Stromal cell of bone marrow (primary cell): ENCODE measurements at regions not wholly inside any gene's neighbourhood (a gene's known extent, or its start where the extent isn't known, plus 50 kb on each side); places are given as distances from the start of the nearest gene placed in this dataset.

Source experiments
- DNase-seq: peaks from one replicate; pipeline ENCODE4 v3.0.0-alpha.2; 2012; ENCODE audit warnings: low read depth

- DNase-seq, result no peak
These were observed 205.7 kb upstream of the PUM3 start for GRCh38 chr9:3049636-3050035.

- DNase-seq, result no peak
These were observed 204.0 kb upstream of the PUM3 start for GRCh38 chr9:3047912-3048311.

GRCh38 chr9:3045153-3045552, 201.3 kb upstream of the PUM3 start:
- DNase-seq, result no peak

- DNase-seq, result no peak
These were observed 199.5 kb upstream of the PUM3 start for GRCh38 chr9:3043369-3043768.

- DNase-seq, result peak; percentile 3
These were observed 196.9 kb upstream of the PUM3 start for GRCh38 chr9:3040761-3041160.

- DNase-seq, result no peak
These were observed 192.4 kb upstream of the PUM3 start for GRCh38 chr9:3036333-3036700.

GRCh38 chr9:3035579-3036332, 191.9 kb upstream of the PUM3 start:
- DNase-seq, result no peak

- DNase-seq, result no peak
These were observed 189.0 kb upstream of the PUM3 start for GRCh38 chr9:3032898-3033297.

- no peak for DNase-seq
These were observed 184.6 kb upstream of the PUM3 start for GRCh38 chr9:3028535-3028934.

GRCh38 chr9:3027210-3027609, 183.3 kb upstream of the PUM3 start:
- no peak for DNase-seq

- no peak for DNase-seq
These were observed 179.6 kb upstream of the PUM3 start for GRCh38 chr9:3023449-3023848.

- no peak for DNase-seq
These were observed 174.9 kb upstream of the PUM3 start for GRCh38 chr9:3018691-3019230.

- DNase-seq, result no peak
These were observed 174.2 kb upstream of the PUM3 start for GRCh38 chr9:3018071-3018470.

- DNase-seq, result no peak
These were observed 170.3 kb upstream of the PUM3 start for GRCh38 chr9:3014178-3014577.

- DNase-seq, result no peak
These were observed 168.9 kb upstream of the PUM3 start for GRCh38 chr9:3012842-3013241.

GRCh38 chr9:3012245-3012644, 168.3 kb upstream of the PUM3 start:
- DNase-seq, result no peak

- DNase-seq, result no peak
These were observed 164.2 kb upstream of the PUM3 start for GRCh38 chr9:3008091-3008490.

GRCh38 chr9:3007326-3007725, 163.4 kb upstream of the PUM3 start:
- no peak for DNase-seq

GRCh38 chr9:3006851-3007250, 163.0 kb upstream of the PUM3 start:
- no peak for DNase-seq

GRCh38 chr9:3004572-3004971, 160.7 kb upstream of the PUM3 start:
- no peak for DNase-seq

GRCh38 chr9:3001311-3001710, 157.4 kb upstream of the PUM3 start:
- no peak for DNase-seq

GRCh38 chr9:2992427-2992826, 148.5 kb upstream of the PUM3 start:
- no peak for DNase-seq

GRCh38 chr9:2991292-2991691, 147.4 kb upstream of the PUM3 start:
- DNase-seq, result no peak

GRCh38 chr9:2987679-2988078, 143.8 kb upstream of the PUM3 start:
- no peak for DNase-seq
